ENCODE measurements at regions not wholly inside any gene's neighbourhood (a gene's known extent, or its start where the extent isn't known, plus 50 kb on each side); places are given as distances from the start of the nearest gene placed in this dataset.

DNA sequence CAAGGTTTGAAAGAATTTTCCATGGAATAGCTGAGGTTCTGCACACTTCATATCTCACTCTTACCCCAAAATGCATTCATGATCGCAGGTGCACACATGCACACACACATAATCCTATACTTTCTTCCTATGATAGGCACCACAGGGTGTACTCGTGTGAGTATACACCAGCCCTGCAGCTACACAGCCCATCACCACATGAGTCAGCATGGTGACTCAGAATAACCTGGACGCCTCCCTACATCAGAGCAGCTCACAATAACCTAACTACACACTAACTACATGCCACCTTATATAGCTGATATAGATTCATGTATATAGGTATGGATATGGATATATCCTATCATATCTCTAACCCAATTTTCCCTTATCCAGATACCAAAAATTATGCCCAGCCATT is 850.2 kb upstream of the TMEM132C start:
- DNase-seq, result no peak

DNA sequence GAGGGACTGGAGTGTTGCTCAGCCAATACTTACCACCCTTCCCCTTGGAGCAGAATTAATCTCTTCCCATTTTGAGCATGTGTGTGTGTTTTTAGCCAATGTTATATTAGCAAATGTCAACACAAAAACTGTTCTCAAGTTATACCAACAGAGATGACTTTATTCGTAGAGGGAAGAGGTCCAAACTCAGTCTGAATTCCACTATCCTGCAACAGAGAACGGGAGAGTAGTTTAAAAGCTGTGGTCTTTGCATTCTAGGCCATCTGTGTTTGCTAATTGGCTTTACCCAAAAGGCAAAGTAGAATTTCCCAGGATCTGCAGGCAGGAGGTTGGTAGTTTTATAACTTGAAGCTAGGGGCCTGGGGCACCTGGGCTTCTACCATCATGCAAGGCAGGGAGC is 847.9 kb upstream of the TMEM132C start:
- DNase-seq, result no peak

DNA sequence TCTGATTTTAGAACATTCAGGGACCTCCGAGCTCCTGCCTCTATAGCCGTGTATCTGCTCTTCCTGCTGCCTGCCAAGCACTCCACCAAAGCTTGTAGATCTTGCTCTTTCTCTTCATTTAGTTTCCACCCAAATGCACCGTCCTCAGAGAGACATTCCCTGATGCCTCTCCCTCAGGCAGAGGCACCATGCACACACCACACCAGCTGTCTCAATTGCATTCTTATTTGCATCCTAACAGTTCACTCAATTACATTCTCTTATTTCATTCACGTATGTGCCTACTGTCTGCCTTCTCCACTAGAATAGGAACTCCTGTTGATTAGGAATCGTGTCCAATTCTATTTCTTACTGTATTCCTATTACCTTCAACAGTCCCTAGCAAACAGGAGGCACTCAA is 845.4 kb upstream of the TMEM132C start:
- no peak for DNase-seq

DNA sequence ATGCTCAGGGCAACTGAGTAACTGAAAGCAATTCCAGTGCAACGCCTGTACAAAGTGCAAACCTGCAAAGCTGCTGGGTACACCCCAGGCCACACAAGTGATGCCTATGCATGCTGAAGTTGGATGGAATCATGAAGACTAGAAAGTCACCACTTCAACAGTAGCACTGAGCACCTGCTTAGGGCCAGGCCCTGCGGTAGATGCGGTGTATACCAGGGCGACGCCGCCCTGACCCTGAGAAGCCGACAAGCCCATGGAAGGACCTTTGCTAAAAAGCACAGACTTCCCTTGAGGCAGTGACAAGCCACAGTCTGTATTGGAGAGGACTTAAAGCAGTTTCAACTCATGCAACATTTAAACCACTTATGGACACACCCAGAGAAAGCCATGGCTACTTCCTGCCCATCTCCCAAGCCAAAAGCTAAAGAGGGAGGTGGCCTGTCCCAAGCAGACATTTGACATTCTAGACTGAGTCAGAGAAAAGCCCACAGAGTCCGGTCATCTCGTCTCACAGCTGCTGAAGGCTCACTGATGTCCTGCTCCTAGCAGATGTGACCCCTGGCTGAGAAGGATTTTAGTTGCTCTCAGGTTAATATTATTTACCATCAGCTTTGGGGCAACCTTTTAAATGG is 843.9 kb upstream of the TMEM132C start:
- DNase-seq, result no peak

- no peak for DNase-seq
These were observed 841.5 kb upstream of the TMEM132C start for GRCh38 chr12:127425474-127425873.

GRCh38 chr12:127428420-127428819 is 838.5 kb upstream of the TMEM132C start:
- no peak for DNase-seq

DNA sequence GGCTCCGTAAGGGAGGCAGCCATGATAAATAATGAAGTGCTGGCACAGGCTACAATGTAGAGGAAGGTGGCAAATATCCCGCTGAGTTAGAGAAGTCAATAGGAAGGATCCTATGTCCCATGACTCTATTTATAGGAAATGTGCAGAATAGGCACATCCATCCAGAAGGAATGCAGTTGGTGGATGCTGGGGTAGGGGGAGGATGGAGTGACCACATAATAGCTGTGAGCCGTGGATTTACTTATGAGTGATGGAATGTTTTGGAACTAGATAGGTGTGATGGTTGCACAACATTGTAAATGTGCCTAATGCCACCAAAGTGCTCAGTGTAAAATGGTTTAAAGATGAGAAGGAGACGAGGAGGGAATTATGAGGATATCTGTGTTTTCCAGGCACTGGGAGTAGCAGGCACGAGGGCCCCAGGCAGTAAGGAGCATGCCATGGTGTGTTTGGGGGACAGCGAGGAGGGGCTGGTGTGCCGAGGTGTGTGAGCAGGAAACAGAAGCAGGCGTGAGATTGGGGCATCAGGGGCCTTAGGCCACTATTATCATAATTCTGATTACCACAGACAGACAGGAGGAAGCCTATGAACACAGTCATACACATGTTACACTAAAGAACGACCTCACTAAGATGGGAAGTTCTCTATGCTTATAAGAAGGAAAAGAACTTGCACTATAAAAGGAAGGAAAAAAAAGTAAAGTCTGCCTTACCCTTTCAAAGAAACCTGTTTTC is 837.3 kb upstream of the TMEM132C start:
- no peak for DNase-seq

GRCh38 chr12:127430401-127430800 is 836.6 kb upstream of the TMEM132C start:
- DNase-seq, result no peak

GRCh38 chr12:127431177-127431576 is 835.8 kb upstream of the TMEM132C start:
- no peak for DNase-seq

- no peak for DNase-seq
These were observed 835.4 kb upstream of the TMEM132C start for GRCh38 chr12:127431594-127431993.

- no peak for DNase-seq
These were observed 831.5 kb upstream of the TMEM132C start for GRCh38 chr12:127435439-127435838.

DNA sequence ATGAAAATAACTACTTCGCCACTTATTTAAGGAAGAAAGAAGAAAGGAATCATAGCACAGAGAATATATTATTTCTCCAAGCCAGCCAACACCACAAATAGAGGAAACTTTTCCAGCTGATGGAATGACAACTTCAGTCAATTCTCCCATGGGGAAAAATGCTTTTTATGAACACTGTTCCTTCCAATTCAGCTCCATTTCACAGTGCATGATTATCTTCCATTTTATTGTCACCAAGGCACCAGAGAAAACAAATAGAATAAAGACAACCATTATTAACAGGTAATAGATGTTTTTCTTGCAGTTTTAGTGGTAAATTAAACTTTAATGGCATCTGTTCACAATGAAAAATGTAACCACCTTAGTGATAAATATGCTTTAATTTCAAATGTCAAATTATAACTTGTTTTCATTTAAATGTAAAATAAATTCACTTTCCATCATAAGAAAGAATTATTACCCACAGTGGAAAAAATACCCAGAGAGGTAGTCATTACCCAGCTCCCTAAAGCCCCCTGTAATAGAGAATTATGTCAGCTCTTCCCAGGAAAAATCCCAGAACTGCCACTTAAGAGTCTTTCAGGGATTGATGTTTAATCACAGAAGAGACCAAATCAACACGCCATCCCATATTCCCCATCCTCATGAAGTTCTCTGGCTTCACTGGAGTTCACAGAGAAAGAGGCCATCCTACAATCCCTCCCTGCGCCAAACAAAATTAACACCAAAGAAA is 828.3 kb upstream of the TMEM132C start:
- no peak for DNase-seq

- DNase-seq, result no peak
These were observed 821.3 kb upstream of the TMEM132C start for GRCh38 chr12:127445581-127446139.

GRCh38 chr12:127448906-127449305 is 818.1 kb upstream of the TMEM132C start:
- DNase-seq, result no peak

- no peak for DNase-seq
These were observed 816.1 kb upstream of the TMEM132C start for GRCh38 chr12:127450826-127451225.

DNA sequence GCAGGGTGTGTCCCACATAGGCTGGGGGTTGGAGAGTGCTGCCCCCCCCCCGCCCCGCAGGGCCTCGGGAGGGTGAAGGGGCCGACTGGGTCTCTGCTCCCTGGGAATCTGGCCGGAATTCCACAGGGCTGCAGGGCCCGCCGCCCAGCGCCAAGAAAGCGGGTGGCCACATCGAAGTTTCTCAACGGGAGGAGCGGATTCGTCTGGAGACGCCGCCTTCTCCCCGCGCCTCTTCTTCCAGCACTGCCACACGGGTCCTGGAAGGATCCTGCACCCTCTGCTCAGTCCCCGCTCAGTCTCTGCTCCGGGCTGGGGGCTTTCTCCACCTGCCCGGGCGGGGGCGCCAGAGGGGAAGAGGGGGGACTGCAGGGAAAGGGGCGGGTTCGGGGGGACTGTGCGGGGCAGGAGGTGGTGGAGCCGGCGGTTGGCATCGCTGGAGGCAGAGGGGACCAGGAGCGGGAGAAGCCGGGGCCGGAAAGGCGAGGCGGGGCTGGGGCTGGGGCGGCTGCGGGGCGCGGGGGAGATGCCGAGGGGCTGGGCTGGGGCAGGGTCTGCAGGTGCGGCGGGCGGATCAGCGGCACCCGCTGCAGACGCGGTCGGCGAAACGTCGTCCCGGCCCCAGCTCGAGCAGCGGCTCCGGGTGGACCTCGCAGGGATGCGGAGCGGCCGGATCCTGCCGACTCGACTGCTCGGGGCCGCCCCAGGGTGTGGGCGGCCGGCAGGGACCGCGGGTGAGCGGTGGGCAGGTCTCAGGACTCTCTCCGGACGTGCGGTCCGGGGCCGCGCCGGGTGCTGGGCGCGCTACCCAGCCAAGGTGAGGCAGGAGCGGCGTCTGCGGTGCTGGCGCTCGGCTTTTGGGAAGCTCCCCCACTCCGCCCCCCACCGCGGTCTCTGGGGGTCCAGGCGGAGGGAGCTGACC is 811.4 kb upstream of the TMEM132C start:
- no peak for DNase-seq

- no peak for DNase-seq
These were observed 809.2 kb upstream of the TMEM132C start for GRCh38 chr12:127457726-127458125.

DNA sequence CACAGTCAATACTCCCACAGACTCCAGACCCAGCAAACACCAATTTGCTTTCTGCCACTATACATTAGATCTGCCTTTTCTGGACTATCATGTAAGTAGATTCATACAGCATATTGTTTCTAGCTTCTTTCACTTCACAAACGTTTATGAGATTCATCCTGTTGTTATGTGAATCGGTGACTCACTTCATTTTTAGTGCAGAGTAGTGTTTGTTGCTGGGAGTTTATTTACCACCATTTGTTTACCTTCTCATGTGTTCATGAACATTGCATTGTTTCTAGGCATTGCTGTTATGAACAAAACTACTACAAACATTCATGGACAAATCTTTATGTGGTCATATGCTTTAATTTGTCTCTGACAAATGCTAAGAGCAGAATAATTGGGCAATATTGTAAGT is 807.8 kb upstream of the TMEM132C start:
- DNase-seq, result no peak

GRCh38 chr12:127459687-127460086 is 807.3 kb upstream of the TMEM132C start:
- no peak for DNase-seq

DNA sequence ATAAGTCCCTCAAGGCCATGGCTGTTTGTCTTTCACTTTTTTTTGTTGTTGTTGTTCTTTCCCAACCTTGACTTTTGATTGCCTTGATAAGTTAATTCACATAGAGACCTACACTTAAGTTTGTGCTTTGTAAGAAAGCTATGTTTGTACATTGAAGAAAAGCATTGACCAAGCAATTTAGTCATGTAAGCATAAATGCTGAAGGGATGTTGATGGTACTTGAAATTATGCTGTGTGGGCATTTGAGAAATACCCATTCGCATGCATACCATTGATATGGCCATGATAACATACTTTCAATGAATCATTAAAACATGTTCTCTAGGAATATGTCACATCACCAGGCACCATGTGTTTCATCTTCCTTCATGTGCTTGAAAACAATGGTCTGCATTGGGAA is 803.7 kb upstream of the TMEM132C start:
- no peak for DNase-seq

GRCh38 chr12:127469331-127469730 is 797.6 kb upstream of the TMEM132C start:
- no peak for DNase-seq

DNA sequence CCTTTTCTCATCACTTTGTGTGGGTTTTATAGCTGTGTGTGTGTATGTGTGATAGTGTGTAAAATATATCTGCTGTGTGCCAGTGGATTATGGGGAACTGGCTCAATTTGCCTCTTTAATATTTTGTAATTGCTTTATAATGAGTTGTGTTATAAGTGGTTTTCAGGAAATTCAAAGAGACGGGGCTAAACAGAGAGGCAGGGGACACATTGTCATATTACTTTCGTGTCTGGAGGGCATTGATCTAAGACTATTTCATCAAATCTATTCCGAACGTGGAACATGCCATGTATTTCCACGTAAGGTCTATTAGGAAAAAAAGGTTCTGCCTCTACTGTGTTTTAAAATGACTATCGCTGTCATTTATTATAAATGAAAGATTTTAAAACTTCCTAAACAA is 793.2 kb upstream of the TMEM132C start:
- DNase-seq, result no peak

- no peak for DNase-seq
These were observed 787.7 kb upstream of the TMEM132C start for GRCh38 chr12:127479256-127479655.

All from GF-D8 (cell line).